ENCODE measurements at regions not wholly inside any gene's neighbourhood (a gene's known extent, or its start where the extent isn't known, plus 50 kb on each side); places are given as distances from the start of the nearest gene placed in this dataset.

GRCh38 chr3:161444694-161445077 is 51.9 kb upstream of the OTOL1 start:
- no peak for DNase-seq

DNA sequence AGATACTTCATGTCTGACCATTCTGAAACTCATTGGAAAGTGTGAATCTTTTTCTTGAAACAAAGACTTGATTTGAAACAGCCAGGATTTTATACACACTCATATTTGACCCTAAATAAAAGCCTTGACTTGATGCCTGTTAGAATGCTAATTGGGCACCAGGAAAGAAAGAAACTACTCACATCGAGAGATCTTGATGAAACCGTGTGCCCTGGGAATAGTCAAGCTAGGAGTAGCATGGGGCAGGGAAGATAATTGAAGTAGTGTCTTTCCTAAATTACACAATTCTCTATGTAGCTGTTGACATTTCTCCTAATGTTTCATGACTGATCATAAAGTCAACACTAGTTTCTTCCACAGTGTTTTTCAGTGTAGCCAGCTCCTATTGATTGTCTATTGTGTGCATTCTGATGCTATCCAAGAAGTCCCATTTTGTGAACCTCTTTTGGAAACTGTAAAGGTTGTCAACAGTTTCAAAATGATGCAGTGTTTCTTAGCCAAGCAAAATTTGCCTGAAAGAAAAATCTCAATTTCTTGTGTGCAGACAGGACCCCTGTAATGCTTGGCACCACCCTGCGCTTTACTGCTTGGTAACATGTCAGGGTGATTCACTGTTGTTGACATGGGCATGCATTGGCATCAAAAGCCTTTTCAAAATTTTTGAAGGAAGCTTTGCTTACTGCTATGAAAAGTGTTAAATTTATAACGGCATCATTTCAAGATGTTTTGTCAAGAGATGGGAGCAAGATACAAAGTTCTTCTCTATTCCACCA is 52.5 kb upstream of the OTOL1 start:
- DNase-seq = no peak

GRCh38 chr3:161430307-161430706 is 59.0 kb upstream of the SPTSSB start:
- no peak for DNase-seq

DNA sequence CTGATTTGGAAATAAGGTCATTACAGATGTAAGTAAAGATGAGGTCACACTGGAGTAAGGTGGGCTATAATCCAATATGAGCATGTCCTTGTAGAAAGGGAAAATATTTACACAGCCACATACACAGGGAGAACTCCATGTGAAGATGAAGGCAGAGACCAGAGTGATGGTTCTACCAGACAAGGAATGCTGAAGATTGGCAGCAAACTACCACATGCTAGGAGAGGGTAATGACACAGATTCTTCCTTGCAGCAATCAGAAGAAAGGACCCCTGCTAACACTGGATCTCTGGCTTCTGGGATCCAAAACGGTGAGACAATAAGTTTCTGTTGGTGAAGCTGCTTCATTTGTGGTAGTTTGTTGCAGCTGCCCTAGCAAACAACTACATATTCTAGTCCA is 56.0 kb upstream of the SPTSSB start:
- DNase-seq = no peak

- DNase-seq = no peak
Measured at GRCh38 chr3:161426758-161427157, 55.4 kb upstream of the SPTSSB start.

GRCh38 chr3:161423911-161424522 is 52.7 kb upstream of the SPTSSB start:
- peak in 1 of 2 experiments; percentile 56 for DNase-seq

GRCh38 chr3:161422171-161422700 is 50.9 kb upstream of the SPTSSB start:
- no peak for DNase-seq

Data from NCI-H526 (cell line).